Left cardiac atrium (tissue), 4 donors: ENCODE measurements at regions not wholly inside any gene's neighbourhood (a gene's known extent, or its start where the extent isn't known, plus 50 kb on each side); places are given as distances from the start of the nearest gene placed in this dataset.

ENCODE experiments used
- ATAC-seq, 2 donors: fragments of 200-7000 bp; cut with Tn5 transposase; one replicate each; pipeline ENCODE4 v1.9.1; 2020; ENCODE audit warnings: mild to moderate bottlenecking in 2 of 2, moderate library complexity in 2 of 2
- DNase-seq: peaks from one replicate; pipeline ENCODE4 v3.0.0-alpha.2; 2020
- intact Hi-C, 2 donors: fragments of 100-400 bp; cut with DNase I; formaldehyde crosslinking; loops; one replicate each; pipeline versions ENCODE4 v1.14.1 to v1.15.1; 2022 to 2023
- donor health status: DM: no; HTN: yes; CAD: no.
- donor health status: DM: no; HTN: yes; CAD: no; lungs with severe emphysema.
- donor health status: DM: yes; HTN: yes; CAD: no.
- donor health status: Dilated cardiomyopathy.

GRCh38 chr16:85398688-85399582 lies 214.2 kb upstream of the GSE1 start:
- ATAC-seq, result no peak
- DNase-seq, result peak; percentile 13
- intact Hi-C loops, result loop anchor here (10.0 kb wide), 2 partner anchors 206 to 216 kb away; partner anchors contain the start of gene GSE1 (in 1 of the 2)

GRCh38 chr16:85399583-85400284 lies 213.4 kb upstream of the GSE1 start:
- ATAC-seq (no peak), DNase-seq (no peak)
- intact Hi-C loops, result loop anchor here (10.0 kb wide), 2 partner anchors 205 to 215 kb away; partner anchors contain the start of gene GSE1 (in 1 of the 2)

- no peak for ATAC-seq
- DNase-seq, result peak; percentile 7
- intact Hi-C loops, result no loop called here
Measured at GRCh38 chr16:85400305-85401205, 212.6 kb upstream of the GSE1 start.

- ATAC-seq, result no peak
- DNase-seq, result peak; percentile 17
- intact Hi-C loops, result no loop called here
Measured at GRCh38 chr16:85401370-85401916, 211.7 kb upstream of the GSE1 start.

- ATAC-seq (peak in 1 of 2 donors; percentile 9), DNase-seq (peak; percentile 16)
- intact Hi-C loops, result no loop called here
Measured at GRCh38 chr16:85401917-85402766, 211.0 kb upstream of the GSE1 start.

GRCh38 chr16:85402910-85403692 lies 210.0 kb upstream of the GSE1 start:
- DNase-seq (peak; percentile 77), ATAC-seq (peak; percentile 78 to 89)
- intact Hi-C loops, result no loop called here

GRCh38 chr16:85403693-85404092 lies 209.4 kb upstream of the GSE1 start:
- intact Hi-C loops, result no loop called here
- DNase-seq (peak; percentile 8), ATAC-seq (no peak)

- intact Hi-C loops, result no loop called here
- ATAC-seq, result no peak
- peak; percentile 12 for DNase-seq
Measured at GRCh38 chr16:85412911-85413520, 200.1 kb upstream of the GSE1 start.

GRCh38 chr16:85413691-85414663 lies 199.1 kb upstream of the GSE1 start:
- intact Hi-C loops, result no loop called here
- DNase-seq (peak; percentile 9), ATAC-seq (no peak)

GRCh38 chr16:85415196-85416090 lies 197.7 kb upstream of the GSE1 start:
- intact Hi-C loops, result no loop called here
- DNase-seq (peak; percentile 39), ATAC-seq (peak; percentile 60 to 80)

GRCh38 chr16:85416228-85417109 lies 196.7 kb upstream of the GSE1 start:
- peak; percentile 41 to 60 for ATAC-seq
- DNase-seq, result peak; percentile 62
- intact Hi-C loops, result no loop called here

GRCh38 chr16:85417156-85417860 lies 195.8 kb upstream of the GSE1 start:
- peak; percentile 15 for DNase-seq
- intact Hi-C loops, result no loop called here
- no peak for ATAC-seq

GRCh38 chr16:85418978-85419491 lies 194.1 kb upstream of the GSE1 start:
- peak; percentile 20 for DNase-seq
- ATAC-seq, result no peak
- intact Hi-C loops, result no loop called here
